Glomerular visceral epithelial cell (primary cell): ENCODE measurements at regions not wholly inside any gene's neighbourhood (a gene's known extent, or its start where the extent isn't known, plus 50 kb on each side); places are given as distances from the start of the nearest gene placed in this dataset.
A peak's percentile ranks its signal among the peaks of the same experiment; 100 is the strongest.

Source experiments
- DNase-seq: peaks from one replicate; pipeline ENCODE4 v3.0.0-alpha.2; 2016; ENCODE audit errors: extremely low spot score

- no peak for DNase-seq
These were observed 621.7 kb downstream of the ZPLD1 start for GRCh38 chr3:103056542-103056941.

DNA sequence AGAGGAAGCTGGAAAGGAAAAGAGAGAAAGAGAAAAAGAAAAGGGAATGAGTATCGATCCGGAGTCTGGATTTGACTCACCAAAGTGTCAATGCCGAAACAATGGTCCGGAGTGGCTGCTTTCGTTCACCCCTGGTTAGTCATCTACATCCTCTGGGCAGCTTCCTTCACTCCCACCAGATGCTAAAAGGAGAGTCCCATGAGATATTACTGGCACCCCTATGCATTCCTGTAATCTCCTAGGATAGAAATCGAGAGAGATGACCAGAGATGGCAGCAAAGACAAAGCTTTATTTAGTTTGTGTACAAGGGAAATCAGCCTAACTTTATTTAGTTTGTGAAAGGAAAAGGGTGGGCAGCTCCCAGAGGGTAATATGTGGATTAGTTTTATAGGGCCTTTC, 622.2 kb downstream of the ZPLD1 start:
- DNase-seq = no peak

DNA sequence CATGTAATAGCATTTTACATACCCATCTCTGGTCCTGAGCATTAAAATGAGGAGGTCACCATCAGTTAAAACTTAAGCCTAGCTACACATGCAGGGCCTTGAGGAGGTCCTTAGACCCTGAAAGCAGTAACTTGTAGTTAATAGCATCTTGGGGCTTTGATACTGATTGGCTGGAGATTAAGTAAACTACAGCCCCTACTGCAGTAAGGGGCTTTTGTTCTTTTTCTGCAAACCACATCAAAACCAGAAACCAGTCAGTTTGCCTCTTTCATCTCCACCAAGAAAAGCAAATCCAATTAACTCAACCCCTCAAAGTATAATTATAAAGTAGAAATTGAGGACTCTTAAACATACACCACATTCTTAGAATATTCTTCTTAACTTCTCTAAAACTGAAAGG, 622.7 kb downstream of the ZPLD1 start:
- DNase-seq = no peak

- DNase-seq = no peak
These were observed 624.6 kb downstream of the ZPLD1 start for GRCh38 chr3:103059432-103059831.

DNA sequence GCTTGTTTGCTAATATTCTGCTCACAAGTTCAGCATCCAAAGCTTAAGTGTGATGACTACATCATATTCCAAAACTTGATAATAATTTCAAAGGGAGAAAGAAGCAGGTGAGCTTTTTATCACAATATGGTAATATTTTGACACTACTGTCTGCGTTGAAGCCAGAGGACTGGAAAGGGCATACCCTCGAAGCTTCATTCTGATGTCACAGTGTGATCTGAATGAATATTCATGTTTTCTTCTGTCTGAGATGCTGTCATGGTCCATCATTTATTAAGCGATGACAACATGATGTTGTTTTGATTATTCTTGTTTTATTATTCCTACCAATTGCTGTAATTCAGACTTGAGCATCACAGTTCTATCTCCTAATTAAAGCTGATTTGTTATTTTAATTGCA, 625.4 kb downstream of the ZPLD1 start:
- DNase-seq = no peak

GRCh38 chr3:103067963-103068362, 633.1 kb downstream of the ZPLD1 start:
- DNase-seq = no peak

GRCh38 chr3:103075282-103075681, 640.5 kb downstream of the ZPLD1 start:
- no peak for DNase-seq

- no peak for DNase-seq
These were observed 643.1 kb downstream of the ZPLD1 start for GRCh38 chr3:103077910-103078309.

DNA sequence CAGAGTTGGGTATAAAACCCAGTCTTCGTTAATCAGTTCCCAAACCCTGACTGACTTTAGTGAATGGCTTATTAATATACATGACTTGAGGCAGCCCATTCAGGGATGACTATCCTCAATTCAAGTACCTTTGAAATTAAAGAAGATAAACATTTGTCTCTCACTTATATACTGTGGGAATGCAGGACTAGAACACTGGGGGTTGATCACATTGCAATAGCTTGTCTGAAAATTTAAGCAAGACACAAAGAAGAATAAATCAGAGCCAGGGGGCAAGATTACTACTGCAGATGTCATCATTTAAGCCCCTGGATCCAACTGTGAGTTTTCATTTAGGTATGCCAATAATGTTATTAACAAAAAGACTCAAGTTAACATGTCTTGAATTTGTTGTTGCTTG, 647.7 kb downstream of the ZPLD1 start:
- no peak for DNase-seq

DNA sequence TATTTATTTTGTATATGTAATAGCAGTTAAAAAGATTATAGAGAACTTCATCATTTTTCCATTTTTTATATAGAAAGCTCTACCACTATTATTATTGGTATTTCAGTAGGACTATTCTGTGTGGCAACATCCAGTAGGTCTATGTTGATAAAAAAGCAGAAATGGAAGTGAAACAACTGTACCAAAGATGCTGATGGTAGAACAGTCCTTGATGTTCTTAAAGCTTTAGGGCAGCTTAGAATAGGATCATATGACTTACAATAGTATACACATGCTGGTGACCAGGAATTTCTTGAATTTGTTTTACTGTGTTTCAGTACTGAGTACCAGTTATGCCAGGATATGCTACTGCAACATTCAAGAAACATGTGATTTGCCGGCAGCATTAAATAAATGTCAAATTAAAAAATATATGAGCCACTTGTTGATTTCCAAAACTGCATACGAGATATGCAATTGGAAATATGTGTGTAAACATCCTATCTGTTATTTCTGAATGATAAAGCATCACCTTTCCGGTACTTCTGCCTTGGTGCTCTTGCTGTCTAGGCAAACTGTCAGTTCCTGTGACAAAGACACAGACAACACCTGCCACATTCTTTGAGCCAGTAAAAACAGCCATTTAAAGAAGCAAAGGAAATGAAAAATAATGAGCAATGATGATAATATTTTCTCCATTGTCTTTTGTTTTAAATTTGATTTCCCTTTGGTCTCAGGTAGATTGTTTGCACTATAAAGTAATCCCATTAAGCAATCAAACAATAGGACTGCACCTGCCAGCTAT, 649.2 kb downstream of the ZPLD1 start:
- no peak for DNase-seq

- peak; percentile 89 for DNase-seq
These were observed 650.6 kb downstream of the ZPLD1 start for GRCh38 chr3:103085465-103085864.

GRCh38 chr3:103089758-103090157, 654.9 kb downstream of the ZPLD1 start:
- DNase-seq = no peak

DNA sequence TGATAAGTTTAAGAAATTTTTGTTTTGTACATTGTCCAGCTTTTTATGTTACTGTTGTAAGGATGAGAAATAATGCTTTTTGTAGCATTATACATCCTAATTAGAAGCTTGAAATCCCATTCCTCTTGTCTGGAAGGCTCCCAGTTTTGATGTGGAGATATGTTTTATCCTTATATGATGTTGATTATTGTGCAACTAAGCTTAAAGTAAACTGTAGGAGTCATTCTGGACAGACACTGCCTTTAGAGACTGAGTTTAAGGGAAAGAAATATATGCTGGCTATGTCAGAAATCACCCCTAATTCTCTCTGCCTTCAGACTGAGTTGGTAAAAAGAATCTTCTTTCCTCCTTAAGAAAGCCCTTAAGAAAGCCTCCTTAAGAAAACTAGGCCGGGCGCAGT, 670.4 kb downstream of the ZPLD1 start:
- no peak for DNase-seq

GRCh38 chr3:103112273-103112672, 677.5 kb downstream of the ZPLD1 start:
- DNase-seq = no peak

GRCh38 chr3:103126115-103126514, 691.3 kb downstream of the ZPLD1 start:
- peak; percentile 59 for DNase-seq

DNA sequence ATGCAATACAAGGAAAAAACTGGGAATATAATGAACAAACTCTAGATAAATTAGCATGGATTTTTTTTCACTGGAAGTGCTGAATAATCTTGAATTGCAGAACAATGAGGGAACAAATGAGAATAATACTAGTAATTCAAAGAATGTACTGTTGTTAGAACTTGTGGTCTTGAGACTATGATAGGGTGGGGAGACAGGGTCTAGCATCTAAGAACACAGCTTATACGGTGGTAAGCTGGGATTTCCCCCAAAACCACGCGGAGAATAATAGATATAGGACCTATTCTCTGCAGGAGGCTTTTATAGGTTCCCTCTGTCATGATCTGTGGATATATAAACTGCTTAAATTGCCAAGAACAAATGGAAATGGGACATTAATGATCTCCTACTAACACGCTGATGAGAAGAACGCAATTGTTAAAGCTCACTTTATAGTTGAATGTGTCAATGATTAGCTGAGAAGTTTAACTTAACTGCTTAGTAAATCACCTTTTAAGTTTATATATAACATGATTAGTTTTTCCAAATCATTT, 692.3 kb downstream of the ZPLD1 start:
- peak; percentile 70 for DNase-seq

DNA sequence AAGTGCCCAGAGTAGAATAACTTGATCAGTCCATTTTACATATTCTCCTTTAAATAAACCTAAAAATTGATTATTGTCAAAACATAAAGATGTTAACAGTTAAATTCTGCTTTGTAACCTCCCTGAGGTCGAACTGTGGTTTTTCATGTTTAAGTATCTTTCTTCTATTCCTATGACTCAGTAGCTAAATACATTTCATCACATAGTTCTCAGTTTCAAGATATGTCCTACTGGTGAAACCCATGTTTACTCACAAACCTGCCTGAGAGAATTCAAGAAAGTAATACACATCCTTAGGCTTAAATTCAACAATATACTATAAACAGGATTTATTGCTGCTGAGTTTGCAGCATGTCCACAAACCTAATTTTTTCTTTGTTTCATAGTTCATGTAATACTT, 692.9 kb downstream of the ZPLD1 start:
- peak; percentile 30 for DNase-seq

- DNase-seq = no peak
These were observed 699.4 kb downstream of the ZPLD1 start for GRCh38 chr3:103134023-103134724.

DNA sequence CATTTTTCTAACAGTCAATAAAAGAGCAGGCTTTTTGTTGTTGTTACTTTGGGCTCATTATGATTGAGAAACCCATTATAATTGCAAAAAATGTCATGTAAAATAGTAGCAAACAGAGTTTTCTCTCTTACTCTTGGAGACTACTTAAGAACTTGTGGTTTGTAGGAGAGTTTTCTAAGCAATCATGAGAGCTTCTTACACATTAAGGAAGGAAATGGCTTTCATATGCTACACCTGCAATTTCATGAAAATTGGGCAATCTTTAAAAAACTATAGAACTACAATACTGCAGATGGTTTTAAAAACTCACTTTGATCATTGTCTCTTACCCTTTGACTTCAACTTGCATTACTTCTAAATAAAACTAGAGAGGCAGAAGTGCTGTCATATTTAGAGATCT, 701.8 kb downstream of the ZPLD1 start:
- no peak for DNase-seq

DNA sequence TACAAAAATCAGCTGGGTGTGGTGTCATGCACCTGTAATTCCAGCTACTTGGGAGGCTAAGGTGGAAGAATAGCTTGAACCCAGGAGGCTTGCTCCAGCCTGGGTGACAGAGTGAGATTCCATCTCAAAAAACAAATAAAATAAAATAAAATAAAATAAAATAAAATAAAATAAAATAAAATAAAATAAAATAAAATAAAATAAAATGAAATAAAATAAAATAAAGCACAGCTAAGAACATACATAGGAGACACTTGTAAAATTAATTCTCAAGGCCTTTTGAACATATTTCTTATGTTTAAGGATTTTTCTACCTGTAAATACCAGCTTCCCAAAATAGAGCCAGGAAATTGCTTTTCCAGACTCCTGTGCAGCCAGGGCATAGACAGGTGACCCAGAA, 703.0 kb downstream of the ZPLD1 start:
- no peak for DNase-seq

DNA sequence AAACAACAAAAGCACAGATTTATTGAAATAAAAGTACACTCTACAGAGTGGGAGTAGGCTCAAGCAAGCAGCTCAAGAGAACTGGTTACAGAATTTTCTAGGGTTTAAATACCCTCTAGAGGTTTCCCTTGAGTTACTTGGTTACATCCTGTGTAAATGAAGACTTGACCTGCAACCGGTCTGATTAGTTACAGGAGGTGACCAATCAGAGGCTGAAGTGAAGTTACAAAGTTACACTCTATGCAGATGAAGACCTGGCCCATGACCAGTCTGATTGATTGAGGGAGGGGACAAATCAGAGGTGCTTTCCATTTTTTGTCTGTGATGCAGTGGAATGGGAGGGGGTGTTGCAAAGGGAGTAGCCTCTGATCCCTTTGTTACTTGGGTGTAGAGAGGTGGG, 723.4 kb downstream of the ZPLD1 start:
- DNase-seq = no peak

DNA sequence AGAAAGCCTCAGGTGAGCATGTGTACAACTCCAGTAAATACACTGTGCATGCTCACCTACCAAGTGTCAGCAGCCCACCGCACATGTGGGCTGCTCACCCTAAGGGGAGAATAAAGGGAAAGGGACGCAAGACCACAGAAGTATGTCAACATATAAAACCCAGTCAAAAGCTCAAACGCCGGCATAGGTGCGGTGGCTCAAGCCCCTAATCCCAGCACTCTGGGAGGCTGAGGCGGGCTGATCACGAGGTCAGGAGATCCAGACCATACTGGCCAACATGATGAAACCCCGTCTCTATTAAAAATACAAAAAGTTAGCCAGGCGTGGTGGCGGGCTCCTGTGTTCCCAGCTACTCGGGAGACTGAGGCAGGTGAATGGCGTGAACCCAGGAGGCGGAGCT, 732.1 kb downstream of the ZPLD1 start:
- DNase-seq = no peak

GRCh38 chr3:103167850-103168249, 733.0 kb downstream of the ZPLD1 start:
- DNase-seq = no peak
